HL-60 (cell line): ENCODE measurements at regions not wholly inside any gene's neighbourhood (a gene's known extent, or its start where the extent isn't known, plus 50 kb on each side); places are given as distances from the start of the nearest gene placed in this dataset.

Source experiments
- CTCF ChIP-seq: IDR thresholded peaks from one replicate; pipeline ENCODE4 v1.5.1; 2011; ENCODE audit warnings: low read length, control low read depth, inconsistent platforms; ENCODE audit not compliant: insufficient read depth
- GABPA ChIP-seq: IDR thresholded peaks from 2 replicates; pipeline ENCODE4 v1.6.1; 2012; ENCODE audit warnings: low read depth
- POLR2AphosphoS5 ChIP-seq: IDR thresholded peaks from 2 replicates; pipeline ENCODE4 v1.6.1; 2012; ENCODE audit warnings: low read depth
- SPI1 ChIP-seq: IDR thresholded peaks from 2 replicates; pipeline ENCODE4 v1.6.1; 2012; ENCODE audit warnings: low read depth, mild to moderate bottlenecking, borderline replicate concordance

- TF ChIP-seq CTCF = no peak
- no peak for TF ChIP-seq POLR2AphosphoS5
- TF ChIP-seq SPI1 = no peak
- TF ChIP-seq GABPA = no peak
These were observed 101.4 kb upstream of the SLC44A1 start for GRCh38 chr9:105143136-105143430.
